Hippocampal formation (tissue), 2 donors: ENCODE measurements at regions not wholly inside any gene's neighbourhood (a gene's known extent, or its start where the extent isn't known, plus 50 kb on each side); places are given as distances from the start of the nearest gene placed in this dataset.
"Not testable (repeated sequence)": the region's sequence is repeated elsewhere in the genome, so short reads cannot be mapped to it uniquely, and the experiment has no call there.

Source experiments
- DNase-seq, 2 donors: peaks; one replicate each; lab custom pipeline; 2025; lab: John Stamatoyannopoulos, UW

DNA sequence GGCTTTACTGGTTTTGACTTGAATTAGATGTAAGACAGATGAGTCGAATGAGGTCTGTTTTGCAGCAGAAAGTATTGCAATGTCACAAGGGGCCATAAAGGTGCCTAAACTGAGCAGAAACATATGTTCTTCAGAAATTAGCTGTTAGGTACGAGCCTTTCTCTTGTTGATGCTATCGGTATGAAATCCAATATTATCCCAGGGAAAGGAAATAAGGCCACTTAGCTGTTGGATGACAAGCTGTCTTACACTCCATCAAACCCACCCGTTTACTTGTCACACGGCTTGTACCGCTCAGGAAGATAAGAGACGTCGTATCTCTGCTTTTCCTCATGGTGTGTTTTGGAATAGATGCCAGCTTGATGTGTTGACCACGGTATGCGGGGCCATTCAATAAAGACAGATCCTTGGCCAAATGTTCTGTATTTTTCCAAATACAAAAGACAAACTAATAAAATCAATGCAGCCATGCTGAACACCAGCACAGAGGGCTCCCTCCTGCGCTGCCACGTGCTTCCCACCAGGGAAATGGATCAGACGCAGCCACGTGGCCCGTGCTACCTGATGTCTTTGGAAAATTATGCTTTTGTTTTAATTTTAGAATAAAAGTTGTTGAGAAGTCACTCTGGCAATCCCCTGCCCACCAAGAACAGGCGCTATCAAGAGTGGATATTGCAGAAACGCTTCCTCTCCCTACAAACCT is 255.9 kb upstream of the SULF2 start:
- no peak for DNase-seq

DNA sequence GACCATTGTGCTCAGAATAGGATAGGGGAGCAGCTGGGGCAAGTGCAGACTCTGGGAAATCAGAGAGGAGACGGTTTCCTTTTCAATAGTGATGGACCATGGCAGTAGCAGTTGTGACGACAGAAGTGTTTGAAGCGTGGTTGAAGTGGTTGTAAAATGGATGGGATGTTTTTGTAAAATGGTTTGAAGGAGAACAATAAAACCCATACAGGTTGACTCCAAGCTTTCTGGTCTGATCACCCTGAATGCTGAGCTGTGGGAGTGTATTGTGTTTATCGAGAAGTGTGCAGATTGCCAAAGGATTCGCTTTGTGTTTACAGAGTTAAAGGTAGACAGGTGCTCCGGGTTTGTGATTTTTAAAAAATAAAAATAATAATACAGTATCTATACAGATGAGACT is 255.2 kb upstream of the SULF2 start:
- DNase-seq, result no peak

DNA sequence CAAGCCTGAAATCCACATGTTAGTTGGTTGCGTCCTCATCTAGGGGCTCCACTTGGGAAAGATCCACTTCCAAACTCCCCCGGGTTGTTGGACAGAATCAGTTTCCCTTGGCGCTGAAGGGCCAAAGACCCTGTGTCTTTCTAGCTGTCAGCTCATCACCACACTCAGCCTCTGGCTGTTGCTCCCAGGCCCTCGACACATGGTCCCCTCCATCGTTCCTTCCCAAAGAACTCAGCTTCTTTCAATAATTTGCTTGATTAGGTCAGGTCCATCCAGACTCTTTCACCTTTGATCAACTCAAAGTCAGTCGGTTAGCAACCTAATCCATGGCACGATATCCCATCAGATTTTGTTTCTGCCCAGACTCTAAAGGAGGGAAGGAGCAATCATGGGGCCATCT is 254.8 kb upstream of the SULF2 start:
- DNase-seq, result no peak

DNA sequence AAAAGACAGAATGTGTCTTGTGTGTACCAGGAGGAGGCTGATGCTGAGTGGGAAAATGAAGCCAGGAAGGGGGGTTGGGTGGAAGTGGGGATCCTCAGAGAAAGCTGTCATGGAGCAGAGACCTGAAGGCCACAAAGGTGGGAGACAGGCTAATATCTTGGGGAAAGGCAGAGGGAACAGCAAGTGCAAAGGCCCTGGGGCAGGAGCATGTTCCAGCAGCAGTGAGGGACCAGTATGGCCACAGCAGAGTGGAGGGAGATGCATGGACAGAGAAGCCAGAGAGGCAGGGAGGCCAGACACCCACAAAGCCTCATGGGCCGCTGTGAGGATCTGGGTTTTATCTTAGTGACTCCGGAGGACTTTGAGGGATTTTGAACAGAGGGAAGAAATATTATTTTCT is 254.2 kb upstream of the SULF2 start:
- no peak for DNase-seq

DNA sequence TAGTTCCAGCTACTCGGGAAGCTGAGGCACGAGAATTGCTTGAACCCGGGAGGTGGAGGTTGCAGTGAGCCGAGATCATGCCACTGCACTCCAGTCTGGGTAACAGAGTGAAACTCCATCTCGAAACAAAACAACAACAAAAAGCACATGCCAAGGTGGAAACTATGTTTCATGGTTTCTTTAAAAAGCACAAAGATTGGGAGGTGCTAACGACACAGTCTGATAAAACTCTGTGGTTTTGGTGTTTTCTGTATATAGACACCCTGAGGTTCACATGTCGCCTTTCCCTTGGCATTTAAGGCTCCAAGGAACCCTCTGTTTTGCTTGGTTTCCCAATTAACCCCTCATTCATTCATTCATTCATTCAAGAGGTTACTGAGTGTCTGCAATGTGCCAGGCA is 253.4 kb upstream of the SULF2 start:
- DNase-seq, result no peak

DNA sequence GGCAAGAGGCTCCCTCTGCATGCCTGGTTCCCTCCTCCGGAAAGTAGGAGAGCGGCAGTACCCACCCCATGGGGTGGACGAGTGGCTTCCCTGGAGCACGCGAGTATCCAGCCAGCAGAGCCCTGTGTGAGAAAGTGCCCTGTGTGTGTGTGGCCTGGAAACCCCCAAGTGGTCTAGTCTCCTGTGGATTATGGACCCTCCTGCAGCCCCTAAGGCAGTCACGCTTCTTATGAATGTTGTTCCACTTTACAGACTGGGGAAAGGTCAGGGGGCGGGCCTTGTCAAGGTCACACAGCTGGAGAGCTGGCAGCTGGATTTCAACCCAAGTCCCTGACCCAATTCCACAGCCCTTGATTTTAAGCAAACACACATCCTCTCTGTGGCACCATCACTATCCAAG is 252.5 kb upstream of the SULF2 start:
- DNase-seq, result not testable (repeated sequence)

DNA sequence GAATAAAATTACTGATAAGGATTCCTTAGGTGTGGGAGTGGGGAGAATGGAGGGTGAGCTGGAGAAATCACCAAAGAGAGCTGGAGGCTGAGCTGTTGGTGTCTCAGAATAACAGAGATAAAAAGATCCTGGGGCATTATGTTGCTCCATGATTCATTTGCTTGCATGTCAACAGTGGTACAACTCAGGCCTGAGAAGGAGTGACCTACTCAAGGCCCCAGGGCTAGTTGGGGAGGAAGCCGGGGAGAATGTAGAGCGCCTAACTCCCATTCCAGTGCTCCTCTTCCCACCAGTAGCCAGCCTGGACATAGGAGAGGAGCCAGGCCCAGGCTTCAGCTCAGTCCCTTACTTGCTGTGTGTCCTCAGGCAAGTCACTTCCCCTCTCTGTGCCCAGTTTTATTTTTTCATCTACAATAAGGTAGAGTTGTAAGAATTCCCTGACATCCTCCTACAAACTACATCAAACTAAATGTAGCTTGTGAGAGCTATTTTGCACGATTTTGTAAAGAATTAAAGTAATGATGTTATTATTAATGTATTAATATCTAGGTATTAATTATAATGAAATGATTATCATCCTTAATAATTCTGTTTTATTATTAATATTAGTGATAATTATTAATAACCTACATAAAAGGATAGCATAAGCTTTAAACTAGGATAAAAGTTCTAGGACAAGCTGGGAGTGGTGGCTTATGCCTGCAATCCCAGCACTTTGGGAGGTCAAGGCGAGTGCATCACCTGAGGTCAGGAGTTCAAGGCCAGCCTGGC is 250.9 kb upstream of the SULF2 start:
- DNase-seq, result no peak

DNA sequence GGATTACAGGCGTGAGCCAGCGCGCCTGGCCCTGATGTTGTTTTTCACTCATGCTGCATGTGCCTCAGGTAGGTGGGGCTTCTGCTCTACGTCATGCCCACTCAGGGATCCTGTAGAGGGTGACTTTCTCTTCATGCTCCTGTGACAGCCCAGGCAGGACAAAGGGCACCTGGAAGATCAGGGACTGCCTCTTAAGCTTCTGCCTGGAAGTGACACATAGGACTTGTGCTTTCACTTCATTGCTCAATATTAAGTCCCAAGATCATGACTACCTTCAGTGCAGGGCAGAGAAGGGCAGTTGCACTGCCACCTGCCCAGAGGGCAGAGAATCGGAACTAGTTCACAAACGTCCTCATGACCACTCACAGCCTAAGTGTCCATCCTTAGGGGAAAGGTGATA is 249.5 kb upstream of the SULF2 start:
- no peak for DNase-seq

DNA sequence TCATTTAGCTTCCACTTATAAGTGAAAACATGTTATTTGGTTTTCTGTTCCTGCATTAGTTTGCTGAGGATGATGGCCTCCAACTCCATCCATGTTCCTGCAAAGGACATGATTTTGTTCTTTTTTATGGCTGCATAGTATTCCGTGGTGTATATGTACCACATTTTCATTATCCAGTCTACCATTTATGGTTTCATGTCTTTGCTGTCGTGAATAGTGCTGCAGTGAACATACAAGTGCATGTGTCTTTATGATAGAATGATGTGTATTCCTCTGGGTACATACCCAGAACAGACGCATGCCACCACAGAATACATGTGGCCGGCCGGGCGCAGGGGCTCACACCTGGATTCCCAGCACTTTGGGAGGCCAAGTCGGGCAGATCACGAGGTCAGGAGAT is 247.7 kb upstream of the SULF2 start:
- DNase-seq, result not testable (repeated sequence)

DNA sequence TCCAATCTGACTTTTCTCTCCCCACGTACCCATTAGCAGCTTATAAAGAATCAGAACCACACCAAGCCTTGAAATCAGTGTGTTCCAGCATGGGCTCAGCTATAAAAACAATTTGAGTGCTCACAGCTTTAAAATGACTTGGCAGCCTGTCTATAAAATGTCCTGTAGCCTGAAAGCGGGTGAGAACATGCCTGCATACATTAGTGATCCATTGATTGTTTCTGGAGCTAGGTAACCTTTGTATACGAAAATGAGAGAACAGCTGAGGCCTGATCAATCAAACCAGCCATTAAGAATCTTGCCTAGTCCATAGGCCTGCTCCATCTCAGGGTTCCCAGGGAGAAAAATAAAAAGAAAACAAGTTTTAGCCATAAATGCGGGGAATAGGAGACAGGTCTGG is 245.8 kb upstream of the SULF2 start:
- DNase-seq, result no peak

DNA sequence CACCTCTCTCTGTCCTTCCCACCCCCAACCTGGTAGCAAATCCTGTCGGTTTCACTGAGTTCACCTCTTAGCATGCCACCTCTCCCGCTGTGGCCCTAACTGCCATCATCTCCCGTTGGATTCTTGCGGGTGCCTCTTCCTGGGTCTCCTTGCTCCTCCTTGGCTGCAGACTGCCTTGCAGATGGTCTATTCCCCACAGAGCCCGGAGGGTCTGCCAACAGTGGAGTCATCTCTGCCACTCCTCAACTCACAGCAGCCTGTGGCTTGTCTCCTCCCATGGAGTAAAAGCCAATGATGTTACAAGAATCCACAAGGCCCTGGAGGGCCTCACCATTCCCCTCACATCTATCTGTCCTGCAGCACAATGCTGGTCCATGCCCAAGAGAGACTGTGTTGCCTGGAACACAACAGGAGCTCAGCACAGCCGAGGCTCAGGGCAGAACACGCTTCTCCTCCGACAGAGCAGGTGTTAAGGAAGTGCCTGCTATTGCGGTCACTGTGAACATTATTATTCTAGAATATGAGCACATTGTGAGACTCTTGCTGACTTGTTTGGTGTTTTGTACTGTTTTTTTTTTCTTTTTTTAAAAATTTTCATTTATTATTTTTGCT is 241.8 kb upstream of the SULF2 start:
- no peak for DNase-seq

DNA sequence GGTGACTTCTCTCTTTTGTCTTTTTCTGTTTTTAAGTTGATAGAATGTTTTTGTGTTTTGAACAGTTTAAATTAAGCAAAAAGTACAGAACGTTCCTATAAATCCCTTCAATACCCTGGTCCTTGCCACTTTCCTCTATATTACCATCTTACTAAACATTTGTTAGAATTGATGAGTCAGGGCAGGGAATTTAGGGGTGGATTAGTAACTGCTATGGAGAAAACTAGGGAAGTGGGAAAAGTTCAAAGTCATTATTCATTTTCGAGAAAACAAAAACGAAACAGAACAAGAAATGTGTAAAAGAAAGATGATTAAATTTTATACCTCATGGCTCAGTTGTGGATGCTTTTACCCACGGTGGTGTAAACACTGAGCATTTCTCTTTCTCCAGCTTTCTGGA is 240.4 kb upstream of the SULF2 start:
- no peak for DNase-seq

DNA sequence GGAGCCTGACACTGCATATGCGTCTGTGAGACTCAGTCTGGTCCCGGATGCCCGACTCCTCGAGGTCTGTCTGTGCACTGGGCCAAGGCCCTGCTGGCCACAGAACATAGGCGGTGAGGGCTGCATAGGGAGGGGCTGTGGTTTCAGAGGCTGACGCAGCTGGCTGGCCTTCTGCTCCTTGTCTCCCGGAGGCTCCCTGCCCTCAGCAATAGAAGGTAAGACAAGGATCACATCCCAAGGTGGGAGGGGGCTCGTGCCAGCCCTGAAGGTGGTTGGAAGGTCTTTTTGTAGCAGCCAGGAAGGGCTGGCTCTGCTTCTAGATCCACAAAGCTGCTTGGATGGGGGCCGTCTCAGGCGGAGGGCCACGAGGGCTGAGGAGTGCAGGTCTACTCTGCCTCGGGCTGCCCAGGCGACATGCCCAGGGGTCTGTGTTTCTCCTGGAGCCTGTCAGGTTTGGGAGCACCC is 239.8 kb upstream of the SULF2 start:
- no peak for DNase-seq

DNA sequence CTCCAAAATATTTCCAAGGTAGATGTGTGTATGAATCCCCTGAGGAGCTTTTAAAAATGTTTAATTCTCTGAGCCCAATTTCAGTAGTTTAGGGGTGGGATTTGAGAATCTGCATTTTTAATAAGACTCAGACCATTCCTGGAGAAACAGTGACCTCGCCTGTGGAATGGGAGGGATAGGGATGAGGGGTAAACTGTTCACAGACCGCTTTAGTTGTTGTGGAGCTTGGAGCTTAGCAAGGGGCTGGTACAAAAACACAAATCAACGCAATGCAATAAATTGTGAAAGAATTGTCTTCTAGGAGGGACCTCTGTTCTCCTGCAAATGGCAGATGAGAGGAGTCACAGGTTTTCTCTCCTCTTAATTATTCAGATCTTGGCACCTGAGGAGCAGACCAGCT is 239.3 kb upstream of the SULF2 start:
- no peak for DNase-seq

DNA sequence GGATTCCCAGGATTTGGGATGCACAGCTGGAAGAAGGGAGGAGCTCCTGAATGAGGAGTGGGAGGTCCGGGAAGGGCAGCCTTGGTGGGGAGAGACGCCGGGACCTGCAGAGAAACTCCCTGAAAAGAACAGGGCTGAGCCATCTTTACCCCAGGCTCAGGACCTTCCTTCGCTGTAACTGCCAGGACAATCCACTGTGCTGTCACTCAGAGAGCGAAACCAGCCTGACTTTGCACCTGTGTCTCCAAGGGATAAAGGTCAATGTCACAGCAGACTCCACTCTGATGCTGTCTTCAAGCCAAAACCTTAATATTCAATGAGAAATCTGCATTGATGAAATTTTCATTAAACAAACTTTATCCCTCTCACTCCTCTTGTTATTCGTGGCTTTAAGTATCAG is 235.4 kb upstream of the SULF2 start:
- DNase-seq, result not testable (repeated sequence)

DNA sequence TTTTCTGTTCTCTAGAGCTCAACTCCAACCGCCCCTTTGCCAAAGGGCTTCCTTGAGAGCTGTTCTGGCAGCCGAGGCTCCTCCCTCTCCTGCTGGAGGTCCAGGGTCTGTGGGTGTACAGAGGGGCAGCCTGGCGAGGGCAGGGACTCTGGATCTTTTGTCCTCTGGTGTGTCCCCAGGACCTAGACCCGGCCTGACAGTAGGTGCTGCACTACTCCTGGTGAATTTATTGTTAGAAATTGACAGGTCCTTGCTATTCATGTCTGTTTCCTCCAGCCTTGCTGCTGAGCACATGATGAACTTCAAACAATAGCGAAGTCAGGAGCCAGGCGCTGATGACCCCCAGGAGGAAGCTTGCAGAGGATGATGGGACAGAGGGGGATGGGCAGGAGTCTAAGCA is 234.7 kb upstream of the SULF2 start:
- DNase-seq, result no peak

DNA sequence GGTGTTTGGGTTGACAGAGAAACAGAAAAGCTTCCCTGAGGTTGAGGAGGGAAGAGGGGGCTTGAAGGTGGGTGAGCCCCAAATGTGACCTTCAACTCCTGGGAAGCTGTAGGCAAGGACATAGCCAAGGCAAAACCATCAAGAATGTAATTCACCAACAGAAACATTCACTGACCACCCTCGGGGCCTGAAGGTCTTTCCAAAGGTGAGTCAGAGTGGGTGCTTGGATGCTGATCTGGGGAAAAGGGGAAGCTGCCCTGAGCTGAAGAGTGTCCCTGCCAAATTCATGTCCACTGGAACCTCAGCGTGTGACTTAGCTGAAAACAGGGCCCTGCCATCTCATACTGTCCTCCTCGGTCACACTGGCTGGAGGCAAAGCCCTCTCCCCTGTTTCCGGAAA is 234.2 kb upstream of the SULF2 start:
- no peak for DNase-seq

DNA sequence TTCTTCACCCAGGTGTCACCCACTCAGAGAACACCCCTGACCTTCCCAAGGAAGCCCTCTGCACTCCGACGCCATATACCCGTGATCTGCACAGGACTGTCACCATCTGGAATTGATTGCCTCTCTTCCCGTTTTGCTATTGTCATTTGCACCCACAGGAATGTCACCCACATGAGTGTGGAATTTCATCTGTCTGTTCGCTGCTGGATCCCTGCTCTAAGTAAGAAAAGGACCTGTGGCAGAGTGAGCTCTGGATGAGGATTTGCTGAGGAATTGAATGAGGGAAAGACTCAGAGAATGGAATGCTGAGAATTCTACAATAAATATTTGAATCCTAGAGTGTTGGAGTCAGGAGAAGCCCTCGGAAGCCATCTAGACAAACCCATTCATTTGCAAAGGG is 233.6 kb upstream of the SULF2 start:
- DNase-seq, result not testable (repeated sequence)

DNA sequence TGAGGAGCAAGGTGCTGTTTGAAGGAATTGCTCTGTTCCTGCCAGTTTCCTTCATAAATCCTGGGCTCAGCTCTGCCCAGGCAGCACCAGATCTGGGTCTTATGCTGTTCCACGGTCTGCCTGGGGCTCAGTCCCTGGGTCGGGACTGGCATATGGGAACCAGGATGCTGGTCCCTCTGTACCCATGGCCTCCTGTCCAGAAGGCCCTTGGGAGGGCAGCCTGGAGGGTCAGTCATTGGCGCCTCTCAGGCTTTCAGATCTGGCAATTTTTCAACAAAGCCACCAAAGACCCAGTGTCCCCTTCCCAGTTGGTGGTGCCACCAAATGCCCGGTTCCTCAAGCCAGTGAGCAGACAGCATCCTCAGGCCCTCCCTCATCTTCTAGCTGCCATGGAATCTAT is 232.7 kb upstream of the SULF2 start:
- DNase-seq, result no peak

DNA sequence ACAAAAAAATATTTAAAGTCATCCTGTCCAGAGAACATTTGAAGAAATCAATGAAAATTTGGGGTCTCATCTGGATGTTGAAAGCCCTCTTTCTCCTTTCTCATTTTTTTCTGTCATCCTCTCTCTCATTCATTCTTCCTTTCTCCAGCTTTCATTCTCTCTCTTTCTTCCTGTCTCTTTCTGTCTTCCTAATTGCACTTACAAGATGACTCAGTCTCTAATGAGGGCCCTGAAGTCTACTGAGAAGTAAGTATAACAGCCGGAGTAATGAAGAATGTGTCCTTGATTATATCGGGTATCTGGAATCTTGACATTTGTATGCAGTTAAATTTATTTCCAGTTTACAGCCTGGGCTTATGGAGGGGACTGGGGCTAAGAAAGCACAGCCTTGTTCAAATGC is 232.2 kb upstream of the SULF2 start:
- no peak for DNase-seq

DNA sequence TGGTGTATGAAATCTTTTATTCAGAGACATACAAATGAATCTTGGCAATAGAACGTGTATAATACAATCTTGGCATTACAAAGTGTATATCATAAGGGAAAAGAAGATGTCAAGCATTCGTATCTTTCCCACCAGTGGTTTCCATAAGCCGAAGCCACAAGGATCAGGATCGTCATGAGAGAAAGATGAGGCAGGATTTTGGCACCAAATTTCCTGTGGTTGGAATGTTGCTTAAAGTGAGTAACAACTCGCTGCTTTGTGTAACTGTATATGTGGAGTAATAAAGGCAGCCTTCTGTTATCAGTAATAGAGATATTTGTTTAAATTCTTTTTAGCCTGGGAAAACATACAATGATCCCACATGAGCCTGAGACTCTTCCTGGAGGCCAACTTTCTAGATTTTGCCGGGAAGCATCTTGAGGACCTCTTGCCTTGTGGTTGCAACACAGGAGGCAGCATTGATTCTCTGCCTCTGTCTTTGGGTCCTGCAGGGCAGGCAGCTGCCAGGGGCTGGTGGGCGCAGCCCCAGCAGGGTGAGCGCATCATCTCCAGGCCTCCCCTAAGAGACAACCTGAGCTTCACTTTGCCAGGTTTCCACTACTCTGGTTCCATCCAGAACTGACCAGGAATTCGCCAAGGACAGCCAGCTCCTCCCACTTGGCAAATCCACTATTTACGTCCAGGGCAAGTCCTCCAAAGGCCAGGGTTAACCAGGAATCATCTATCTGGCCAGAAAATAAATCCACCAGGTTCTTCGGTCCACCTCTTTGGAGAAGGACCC is 230.9 kb upstream of the SULF2 start:
- DNase-seq, result no peak

DNA sequence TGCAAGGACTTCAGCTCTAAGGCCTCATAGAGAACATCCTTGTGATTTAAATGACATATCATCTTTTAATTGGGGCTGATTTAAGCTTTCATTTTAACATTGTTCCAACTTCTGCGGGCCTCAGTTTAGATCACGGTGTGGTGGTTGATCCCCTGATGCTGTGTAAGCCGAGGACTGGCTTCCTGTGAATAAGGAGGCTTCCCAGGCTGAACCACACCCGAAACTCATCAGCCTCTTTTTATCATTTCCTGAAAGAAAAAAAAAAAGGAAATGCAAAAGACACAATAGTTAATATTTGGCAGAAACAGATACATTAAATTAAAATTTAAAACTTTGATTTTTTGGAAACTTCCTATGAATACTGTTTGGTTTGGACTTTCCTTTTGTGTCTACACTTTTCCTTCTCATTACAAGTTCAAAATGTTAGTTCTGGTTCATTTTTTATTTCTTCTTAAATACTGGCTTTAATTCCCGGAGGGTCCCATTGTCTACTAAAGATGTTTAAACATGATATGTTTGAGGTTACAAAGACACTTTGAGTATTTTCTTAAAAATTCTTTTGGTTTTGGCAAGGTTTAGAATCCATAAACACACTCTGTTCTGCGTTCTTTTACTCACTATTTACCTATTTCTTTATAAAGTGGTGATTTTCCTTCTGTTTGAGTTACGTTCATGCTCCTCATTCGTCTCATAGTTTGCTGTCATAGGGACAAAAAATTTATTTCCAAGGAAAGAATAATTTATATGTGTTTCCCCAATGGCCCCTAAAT is 230.0 kb upstream of the SULF2 start:
- no peak for DNase-seq
